Caco-2 (cell line): ENCODE measurements at regions not wholly inside any gene's neighbourhood (a gene's known extent, or its start where the extent isn't known, plus 50 kb on each side); places are given as distances from the start of the nearest gene placed in this dataset.

Source experiments
- BruUV-seq: library from RNA; stranded (reverse); fragments of 400-500 nt; replicated peaks from 2 replicates; lab custom pipeline; 2021; lab: Mats Ljungman, UMichigan
- CTCF ChIA-PET: fragments of 300-600 bp; sonication (Branson Sonifier 250); formaldehyde crosslinking; loops from one replicate; lab custom pipeline; 2022; ENCODE audit warnings: antibody characterized with exemption; lab: Charles Lee
- POLR2A ChIA-PET: fragments of 300-600 bp; sonication (Branson Sonifier 250); formaldehyde crosslinking; loops from one replicate; lab custom pipeline; 2022; ENCODE audit warnings: antibody characterized with exemption; lab: Charles Lee
- DNase-seq, 2 experiments: peaks; one replicate each; pipeline versions ENCODE4 v3.0.0 to v3.0.0-alpha.2; 2020 to 2022
- H3K27me3 ChIP-seq: replicated peaks from 2 replicates; pipeline ENCODE4 v1.6.0; 2011; ENCODE audit warnings: low read length; ENCODE audit not compliant: control insufficient read depth, insufficient read depth
- H3K36me3 ChIP-seq: 2 replicates; pipeline ENCODE4 v1.5.1; 2011; ENCODE audit warnings: low read length; ENCODE audit not compliant: control insufficient read depth, insufficient read depth
- H3K4me1 ChIP-seq: fragments of 250-450 bp; sonication (Bioruptor Pico); 2 replicates; pipeline ENCODE4 v1.5.1; 2020; ENCODE audit warnings: mild to moderate bottlenecking
- H3K4me3 ChIP-seq: 2 replicates; pipeline ENCODE4 v1.5.1; 2011; ENCODE audit warnings: low read depth, mild to moderate bottlenecking, control low read depth, low read length
- H3K9me3 ChIP-seq: fragments of 250-450 bp; sonication (Bioruptor Pico); 2 replicates; pipeline ENCODE4 v1.5.1; 2020; ENCODE audit warnings: mild to moderate bottlenecking, moderate library complexity
- H3K27ac Mint-ChIP-seq: one replicate; pipeline ENCODE4 v1.8.0; 2022; ENCODE audit warnings: mixed read lengths; ENCODE audit not compliant: unreplicated experiment
- H3K27me3 Mint-ChIP-seq: one replicate; pipeline ENCODE4 v1.8.0; 2022; ENCODE audit warnings: mixed read lengths; ENCODE audit not compliant: insufficient read depth, unreplicated experiment
- H3K36me3 Mint-ChIP-seq: one replicate; pipeline ENCODE4 v1.8.0; 2022; ENCODE audit warnings: mild to moderate bottlenecking, mixed read lengths; ENCODE audit not compliant: insufficient read depth, unreplicated experiment
- H3K4me1 Mint-ChIP-seq: one replicate; pipeline ENCODE4 v1.8.0; 2022; ENCODE audit warnings: low read depth, mixed read lengths; ENCODE audit not compliant: unreplicated experiment
- H3K4me3 Mint-ChIP-seq: one replicate; pipeline ENCODE4 v1.8.0; 2022; ENCODE audit warnings: mild to moderate bottlenecking, moderate library complexity, mixed read lengths; ENCODE audit not compliant: unreplicated experiment
- H3K9me3 Mint-ChIP-seq: one replicate; pipeline ENCODE4 v1.8.0; 2022; ENCODE audit warnings: mixed read lengths; ENCODE audit not compliant: unreplicated experiment
- CTCF ChIP-seq, 2 experiments: fragments of 200-600 bp in 1 of 2; IDR thresholded peaks; 1 replicate in 1 of 2; 2 replicates in 1 of 2; pipeline versions ENCODE4 v1.5.1 to v1.8.0; 2011 to 2022; ENCODE audit warnings: antibody characterized with exemption in 1 of 2, control low read depth in 1 of 2, inconsistent platforms in 1 of 2, low read depth in 1 of 2, low read length in 1 of 2, mild to moderate bottlenecking in 1 of 2, moderate library complexity in 1 of 2; ENCODE audit not compliant: insufficient read depth in 1 of 2, severe bottlenecking in 1 of 2, unreplicated experiment in 1 of 2
- intact Hi-C: fragments of 100-400 bp; cut with micrococcal nuclease; formaldehyde crosslinking; loops from one replicate; pipeline ENCODE4 v1.10.0; 2022; ENCODE audit not compliant: unreplicated experiment

DNA sequence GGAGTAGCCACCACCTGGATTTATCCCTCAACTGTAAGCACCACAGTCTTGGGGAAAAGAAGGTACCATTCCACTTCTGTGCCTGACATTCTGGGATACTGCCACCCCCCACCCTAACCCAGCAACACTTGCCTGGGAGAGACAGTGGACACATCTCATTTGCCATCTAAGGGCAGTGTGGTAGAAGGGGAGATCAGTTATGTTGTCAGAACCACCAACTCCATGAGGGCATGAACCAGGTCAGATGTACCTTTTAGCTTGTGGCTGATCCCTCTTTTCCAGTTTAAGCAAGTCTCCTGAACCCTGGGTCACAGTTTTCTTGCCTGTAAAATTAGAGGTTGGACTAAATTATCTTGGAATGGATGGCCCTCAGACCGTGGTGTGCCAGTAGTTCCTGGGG is 165.5 kb downstream of the SCP2D1 start:
- H3K9me3 ChIP-seq = no peaks in the 10 kb centered on the region
- POLR2A ChIA-PET = no interaction called here
- no peak for TF ChIP-seq CTCF (IDR thresholded peaks at IDR 0.05; ENCODE audit: insufficient read depth in 1 of 2, low read depth in 1 of 2, low read length in 1 of 2, severe bottlenecking in 1 of 2, unreplicated experiment in 1 of 2)
- H3K27me3 Mint-ChIP-seq = peaks cover 12% of the 10 kb centered on the region
- BruUV-seq = no TSS peak
- H3K27me3 ChIP-seq = no peaks in the 10 kb centered on the region
- H3K4me3 Mint-ChIP-seq = no peak overlapping the region
- no peak overlapping the region for H3K4me3 ChIP-seq
- H3K4me1 ChIP-seq = peaks cover 4% of the 10 kb centered on the region; the same call in 1 of the 2 replicates
- H3K36me3 ChIP-seq = no peaks in the 10 kb centered on the region
- intact Hi-C loops = no loop called here
- H3K36me3 Mint-ChIP-seq = no peaks in the 10 kb centered on the region
- H3K9me3 Mint-ChIP-seq = no peaks in the 10 kb centered on the region
- H3K27ac Mint-ChIP-seq = no peak overlapping the region
- DNase-seq = no peak
- CTCF ChIA-PET = no interaction called here
- peaks cover 2% of the 10 kb centered on the region for H3K4me1 Mint-ChIP-seq

DNA sequence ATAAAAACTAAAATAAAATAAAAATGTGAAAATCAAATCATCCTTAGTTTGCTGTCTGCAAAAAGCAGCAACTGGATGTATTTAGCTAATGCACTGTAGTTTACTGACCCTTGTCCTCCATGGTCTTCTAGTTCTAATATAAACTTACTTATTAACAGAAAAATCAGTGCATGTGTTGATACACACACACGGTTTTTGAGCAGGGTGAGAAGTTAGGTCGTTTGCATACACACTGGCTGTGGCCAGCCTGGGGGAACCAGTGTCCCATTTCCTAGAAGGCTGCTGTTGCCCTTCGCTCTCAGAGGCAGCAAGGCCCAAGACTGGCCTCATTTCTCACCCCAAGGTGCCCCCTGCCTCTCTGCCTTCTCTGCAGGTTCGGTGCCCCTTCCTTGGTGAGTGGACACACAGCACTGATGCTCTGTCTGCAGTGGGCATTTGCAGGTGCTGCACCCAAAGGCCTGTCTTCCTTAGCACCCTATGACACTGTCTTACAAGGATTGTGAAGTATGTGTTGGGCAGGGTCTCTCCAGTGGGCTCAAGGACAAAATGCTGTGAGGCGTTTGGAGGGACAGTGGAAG is 168.5 kb downstream of the SCP2D1 start:
- Histone ChIP-seq H3K9me3 (no peaks in the 10 kb centered on the region), H3K27me3 (no peaks in the 10 kb centered on the region), H3K4me3 (no peak overlapping the region), H3K36me3 (no peaks in the 10 kb centered on the region), H3K4me1 (peaks cover 8% of the 10 kb centered on the region; the same call in 1 of the 2 replicates)
- Mint-ChIP-seq H3K4me3 (no peak overlapping the region), H3K27ac (no peak overlapping the region), H3K9me3 (no peaks in the 10 kb centered on the region), H3K36me3 (no peaks in the 10 kb centered on the region), H3K27me3 (peaks cover 7% of the 10 kb centered on the region), H3K4me1 (peaks cover 7% of the 10 kb centered on the region)
- no peak for DNase-seq
- intact Hi-C loops = no loop called here
- no TSS peak for BruUV-seq
- no peak for TF ChIP-seq CTCF (IDR thresholded peaks at IDR 0.05; ENCODE audit: insufficient read depth in 1 of 2, low read depth in 1 of 2, low read length in 1 of 2, severe bottlenecking in 1 of 2, unreplicated experiment in 1 of 2)
- ChIA-PET POLR2A (no interaction called here), CTCF (no interaction called here)

DNA sequence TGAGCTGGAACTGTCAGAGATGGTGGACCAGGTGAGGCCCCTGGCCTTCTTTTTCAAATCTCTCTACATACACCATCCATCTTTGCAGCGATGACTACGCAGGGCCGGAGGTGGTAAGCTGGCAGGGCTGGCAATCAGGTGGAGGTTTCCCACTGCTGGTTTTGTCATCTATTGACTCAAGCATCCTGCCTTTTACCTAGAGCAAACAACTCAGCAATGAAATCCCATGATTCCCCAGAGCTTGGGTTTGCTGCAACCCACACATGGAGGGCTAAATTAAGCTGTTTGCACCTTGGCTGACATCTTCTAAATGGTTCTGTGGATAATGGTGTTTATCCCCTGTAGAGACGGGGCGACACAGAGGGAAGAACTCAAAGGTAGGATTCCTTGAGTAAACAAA is 170.2 kb downstream of the SCP2D1 start:
- Histone ChIP-seq H3K9me3 (no peaks in the 10 kb centered on the region), H3K4me1 (peaks cover 8% of the 10 kb centered on the region; the same call in 1 of the 2 replicates), H3K36me3 (no peaks in the 10 kb centered on the region), H3K27me3 (no peaks in the 10 kb centered on the region), H3K4me3 (no peak overlapping the region)
- peaks cover 7% of the 10 kb centered on the region for H3K4me1 Mint-ChIP-seq
- H3K9me3 Mint-ChIP-seq = no peaks in the 10 kb centered on the region
- H3K36me3 Mint-ChIP-seq = no peaks in the 10 kb centered on the region
- H3K27me3 Mint-ChIP-seq = no peaks in the 10 kb centered on the region
- no peak overlapping the region for H3K27ac Mint-ChIP-seq
- ChIA-PET POLR2A (no interaction called here), CTCF (interaction anchor here (1.2 kb wide), 1 partner anchor 79 kb away, joined by 6 read pairs; no protein-coding TSS in a partner anchor)
- no peak for TF ChIP-seq CTCF (IDR thresholded peaks at IDR 0.05; ENCODE audit: insufficient read depth in 1 of 2, low read depth in 1 of 2, low read length in 1 of 2, severe bottlenecking in 1 of 2, unreplicated experiment in 1 of 2)
- intact Hi-C loops = no loop called here
- no peak for DNase-seq
- no TSS peak for BruUV-seq
- H3K4me3 Mint-ChIP-seq = no peak overlapping the region
